ENCODE measurements at regions not wholly inside any gene's neighbourhood (a gene's known extent, or its start where the extent isn't known, plus 50 kb on each side); places are given as distances from the start of the nearest gene placed in this dataset.

DNA sequence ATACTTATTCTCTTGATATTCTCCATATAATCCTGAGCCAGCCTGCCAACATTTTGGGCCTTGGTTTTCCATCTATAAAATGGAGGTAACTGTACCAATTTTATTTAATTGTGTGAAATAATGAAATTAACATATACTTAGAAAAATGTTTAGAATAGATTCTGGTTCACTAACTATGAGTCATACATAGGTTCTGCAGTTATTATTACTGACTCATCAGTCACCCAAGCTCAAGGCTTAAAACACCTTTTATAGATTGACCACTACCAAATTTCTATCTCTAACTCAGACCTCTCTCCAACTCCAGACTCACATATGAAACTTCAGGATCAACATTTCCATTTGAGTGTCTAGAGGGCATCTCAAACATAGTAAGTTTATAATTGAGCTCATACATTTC, 1277.2 kb upstream of the GJE1 start:
- no peak for DNase-seq

- DNase-seq = no peak
These were observed 1278.4 kb upstream of the GJE1 start for GRCh38 chr6:140854318-140854717.

GRCh38 chr6:140850438-140850837, 1282.3 kb upstream of the GJE1 start:
- DNase-seq = no peak

DNA sequence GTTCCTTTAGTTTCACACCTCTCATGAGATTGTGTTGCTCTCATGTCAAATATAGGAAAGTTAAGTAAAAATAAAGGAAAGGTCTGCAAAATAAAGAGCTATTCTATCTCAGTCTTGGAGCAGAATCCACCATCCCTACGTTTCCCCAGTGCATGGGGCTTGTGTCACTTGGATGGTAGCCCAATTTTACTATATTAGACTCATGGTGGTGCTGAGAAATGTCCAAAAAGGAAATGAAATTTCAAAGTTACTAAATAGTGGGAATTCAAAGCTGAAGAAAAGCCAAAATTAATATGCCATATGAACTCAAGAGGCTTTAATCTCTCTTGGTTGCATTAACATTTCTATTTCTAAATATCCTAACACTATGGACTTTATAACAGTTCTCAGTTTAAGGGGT, 1283.3 kb upstream of the GJE1 start:
- DNase-seq = no peak

GRCh38 chr6:140847262-140847645, 1285.5 kb upstream of the GJE1 start:
- DNase-seq = no peak

DNA sequence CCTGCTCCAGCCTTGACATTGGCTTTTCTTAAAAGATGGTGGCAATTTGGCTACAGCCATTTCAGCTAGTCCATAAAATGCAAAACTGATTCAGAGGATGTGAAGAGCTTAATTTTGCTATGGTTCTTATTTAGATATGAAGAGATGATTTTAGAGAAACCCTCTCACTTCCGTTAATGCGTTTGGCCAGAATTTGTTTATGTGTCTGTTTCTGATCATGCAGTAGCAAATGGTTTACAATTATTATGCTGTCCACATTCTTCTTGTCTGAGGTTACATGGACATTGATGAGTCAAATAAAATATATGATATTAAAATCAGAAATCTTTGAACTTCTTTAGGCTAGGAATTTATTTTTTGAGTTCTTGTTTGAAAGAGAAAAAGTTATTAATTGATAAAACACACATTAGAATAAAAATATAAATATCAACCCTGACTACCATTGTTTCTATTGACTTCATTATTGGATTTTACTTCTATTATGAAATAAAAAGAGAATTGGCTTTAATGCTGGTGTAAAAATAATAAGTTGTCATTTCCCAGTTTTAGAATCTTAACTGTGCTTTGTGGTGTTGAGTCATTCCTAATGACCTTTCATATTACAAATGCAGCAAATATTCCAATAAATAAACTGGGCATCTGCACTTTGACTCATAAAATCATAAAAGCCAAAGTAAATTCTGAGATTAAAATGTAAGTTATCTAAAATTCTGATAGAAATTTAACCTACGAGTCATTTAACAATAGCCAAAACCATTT, 1286.0 kb upstream of the GJE1 start:
- no peak for DNase-seq

DNA sequence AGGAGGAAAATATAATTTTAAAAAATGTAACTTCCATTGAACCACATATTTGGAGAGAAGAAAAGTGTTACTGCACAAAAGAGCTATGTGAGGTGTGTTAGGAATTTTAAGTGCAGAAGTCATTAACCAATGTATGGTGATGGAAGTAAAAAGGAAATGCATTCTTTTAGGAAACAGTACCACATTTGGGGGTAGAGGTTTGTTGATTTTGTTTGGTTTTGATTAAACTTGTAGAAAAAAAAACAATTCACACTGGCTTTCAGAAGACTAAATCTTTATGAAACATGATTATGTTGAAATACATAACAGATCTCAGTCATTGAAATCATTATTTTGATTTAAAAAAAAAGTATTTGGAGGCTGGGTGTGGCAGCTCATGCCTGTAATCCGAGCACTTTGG, 1287.0 kb upstream of the GJE1 start:
- DNase-seq = no peak

GRCh38 chr6:140844167-140844566, 1288.6 kb upstream of the GJE1 start:
- no peak for DNase-seq

- DNase-seq = no peak
These were observed 1299.3 kb upstream of the GJE1 start for GRCh38 chr6:140833408-140833807.

DNA sequence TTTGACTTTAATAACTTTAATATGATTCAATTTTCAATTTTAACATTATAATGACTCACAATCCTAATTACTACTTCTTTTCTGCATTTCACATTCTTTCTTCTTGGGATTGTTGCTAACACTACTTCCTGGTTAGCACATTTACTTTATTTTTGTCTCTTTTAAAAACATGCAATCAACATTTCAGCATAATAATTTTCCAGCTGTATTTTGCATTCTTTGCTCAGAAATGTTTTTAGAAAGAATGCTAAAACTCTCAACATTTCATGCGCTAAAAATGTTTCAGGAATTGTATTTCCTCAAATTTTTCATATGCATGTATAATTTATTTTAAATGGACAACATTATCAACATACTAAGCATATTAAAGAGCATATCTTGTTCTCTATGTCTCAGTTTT, 1302.1 kb upstream of the GJE1 start:
- DNase-seq = no peak

DNA sequence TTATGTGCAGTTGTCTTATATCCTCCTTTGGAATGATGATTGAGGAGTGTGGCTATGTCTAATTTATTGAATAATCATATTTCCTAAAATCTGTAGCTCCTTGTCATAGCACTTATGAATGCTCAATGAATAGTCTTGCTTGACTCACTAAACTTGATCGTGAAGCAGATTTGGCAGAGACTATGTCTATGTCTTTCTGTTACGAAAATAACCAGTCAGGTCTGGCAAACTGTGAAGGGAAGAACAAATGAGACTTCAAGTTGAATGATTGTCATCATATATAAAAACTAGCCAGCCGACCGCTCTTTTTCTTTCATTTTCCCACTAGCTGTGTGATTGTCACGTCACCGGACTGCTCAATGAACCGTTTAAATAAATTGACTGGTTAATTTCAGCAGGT, 1303.9 kb upstream of the GJE1 start:
- no peak for DNase-seq

DNA sequence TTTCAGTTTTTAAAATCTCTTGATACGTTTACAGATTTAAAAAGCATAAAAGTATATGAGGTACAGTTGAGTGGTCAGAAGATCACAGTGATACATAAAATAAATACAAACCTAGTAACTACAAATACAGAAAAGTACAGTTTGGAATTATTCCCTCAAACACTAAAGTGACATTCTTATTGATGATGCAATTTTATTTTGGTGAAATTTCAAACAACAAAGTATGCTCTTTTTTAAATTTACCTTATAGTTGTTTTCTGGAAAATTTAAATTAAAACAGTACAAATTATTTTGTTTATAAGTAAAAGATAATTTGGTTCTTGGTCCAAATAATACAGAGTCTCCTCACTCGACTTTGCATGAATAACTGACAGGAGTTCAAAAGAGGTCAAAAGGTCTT, 1305.1 kb upstream of the GJE1 start:
- DNase-seq = no peak

GRCh38 chr6:140825731-140826130, 1307.0 kb upstream of the GJE1 start:
- no peak for DNase-seq

DNA sequence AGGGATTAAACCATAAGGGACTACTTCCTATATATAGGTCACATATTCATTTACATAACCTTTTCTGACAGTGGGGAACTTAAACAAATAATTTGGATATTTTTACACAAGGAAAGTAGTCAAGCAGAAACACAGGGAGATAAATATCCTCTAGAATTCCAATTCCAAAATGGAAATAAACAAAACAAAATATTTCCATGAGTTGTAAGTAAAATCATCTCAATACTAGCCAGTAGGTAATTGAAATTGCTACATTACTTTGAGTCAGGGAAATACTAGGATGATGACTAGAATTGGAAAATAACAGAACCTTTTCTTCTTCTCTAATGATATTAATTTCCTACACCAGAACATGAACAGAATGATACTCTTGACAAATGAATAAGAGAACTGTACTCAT, 1308.1 kb upstream of the GJE1 start:
- no peak for DNase-seq

DNA sequence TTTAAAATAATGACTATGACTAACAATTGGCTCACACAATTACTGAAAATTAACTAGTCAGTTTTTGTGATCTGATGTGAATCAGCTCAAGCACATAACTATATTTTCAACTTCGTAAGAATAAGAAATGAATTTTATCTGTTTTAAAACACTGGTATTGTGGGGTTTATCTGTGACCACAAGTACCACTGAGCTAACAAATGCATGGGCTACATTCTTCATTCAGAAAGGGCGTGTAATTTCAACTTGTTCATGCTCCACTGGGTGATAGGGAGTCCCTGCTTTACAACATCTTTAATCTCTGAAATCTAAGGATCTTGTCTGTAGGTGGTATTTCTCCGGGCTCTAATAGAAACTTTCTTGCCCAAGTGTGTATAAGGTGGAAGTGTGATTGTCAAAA, 1311.5 kb upstream of the GJE1 start:
- no peak for DNase-seq

GRCh38 chr6:140817176-140817575, 1315.5 kb upstream of the GJE1 start:
- DNase-seq = no peak

DNA sequence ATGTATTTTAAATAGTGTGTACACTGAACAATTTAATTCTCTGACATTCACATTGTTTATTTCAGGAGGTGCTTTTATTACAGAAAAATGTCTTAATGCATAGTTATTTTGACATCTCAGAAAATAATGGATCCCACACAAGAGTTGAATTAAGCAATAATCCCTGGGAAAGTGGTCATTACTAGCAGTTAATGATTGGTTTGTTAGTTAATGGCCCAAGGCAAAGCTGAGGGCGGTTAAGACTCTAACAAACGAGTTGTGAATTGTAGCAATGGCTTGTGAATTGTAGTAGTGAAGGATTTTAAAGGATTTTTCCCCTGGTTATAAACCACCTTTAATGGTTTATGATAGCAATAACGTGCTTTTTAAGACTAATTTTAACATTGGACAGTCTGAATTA, 1316.0 kb upstream of the GJE1 start:
- no peak for DNase-seq

- no peak for DNase-seq
These were observed 1320.1 kb upstream of the GJE1 start for GRCh38 chr6:140812636-140813035.

- DNase-seq = no peak
These were observed 1321.1 kb upstream of the GJE1 start for GRCh38 chr6:140811642-140812041.

DNA sequence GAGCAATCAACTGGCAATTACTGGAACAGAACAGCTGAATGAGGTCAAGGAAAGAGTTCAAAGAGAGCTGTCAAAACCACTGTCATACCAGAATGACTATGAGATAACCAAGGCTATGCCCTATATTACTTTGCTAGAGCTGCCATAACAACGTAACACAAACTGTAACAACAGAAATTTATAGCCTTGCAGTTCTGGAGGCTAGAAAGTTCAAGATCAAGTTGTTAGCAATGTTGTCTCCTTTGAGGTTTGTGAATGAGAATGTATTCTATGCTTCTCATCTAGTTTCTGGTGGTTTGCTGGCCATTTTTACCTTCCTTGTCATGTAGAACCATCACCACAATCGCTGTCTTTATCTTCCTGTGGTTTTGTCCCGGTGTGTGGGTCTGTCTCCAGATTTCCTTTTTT, 1323.0 kb upstream of the GJE1 start:
- no peak for DNase-seq

DNA sequence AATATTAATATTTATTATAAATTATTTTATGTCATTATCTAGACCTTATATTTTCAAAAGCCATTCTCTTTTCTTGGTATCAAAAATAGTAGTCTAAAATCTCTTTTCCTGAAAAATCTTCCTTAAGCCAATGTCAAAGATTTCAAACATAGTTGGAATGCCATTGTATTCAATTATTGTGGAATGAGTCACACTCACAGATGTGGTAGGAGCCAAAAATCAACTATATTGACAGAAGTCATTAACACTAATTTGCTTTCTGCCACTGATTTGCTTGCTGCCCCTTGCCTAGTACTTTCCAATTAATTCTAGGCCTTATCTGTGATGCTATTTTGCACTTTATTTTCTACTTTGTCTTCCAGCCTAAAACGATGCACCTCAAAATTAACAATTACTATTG, 1326.3 kb upstream of the GJE1 start:
- no peak for DNase-seq

- DNase-seq = no peak
These were observed 1338.2 kb upstream of the GJE1 start for GRCh38 chr6:140794544-140794943.

- no peak for DNase-seq
These were observed 1342.6 kb upstream of the GJE1 start for GRCh38 chr6:140790109-140790508.

DNA sequence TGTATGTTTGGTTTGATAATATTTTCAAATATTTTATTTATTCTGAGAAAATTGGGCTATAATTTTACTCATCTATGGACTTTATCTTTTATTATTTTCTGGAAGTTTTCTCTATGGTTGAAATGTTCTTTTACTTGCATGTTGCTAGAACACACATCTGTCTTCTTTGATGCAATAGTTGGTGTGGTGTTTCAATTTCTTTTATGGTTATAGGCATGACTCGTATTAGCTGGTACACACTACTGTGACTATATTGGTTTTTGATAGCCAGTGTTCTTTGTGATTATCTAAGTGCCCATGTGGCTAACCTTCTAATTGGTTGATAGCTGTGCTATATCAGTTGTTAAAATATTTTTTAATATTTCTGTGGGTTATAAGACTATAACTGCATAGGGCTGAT, 1343.3 kb upstream of the GJE1 start:
- no peak for DNase-seq

DNA sequence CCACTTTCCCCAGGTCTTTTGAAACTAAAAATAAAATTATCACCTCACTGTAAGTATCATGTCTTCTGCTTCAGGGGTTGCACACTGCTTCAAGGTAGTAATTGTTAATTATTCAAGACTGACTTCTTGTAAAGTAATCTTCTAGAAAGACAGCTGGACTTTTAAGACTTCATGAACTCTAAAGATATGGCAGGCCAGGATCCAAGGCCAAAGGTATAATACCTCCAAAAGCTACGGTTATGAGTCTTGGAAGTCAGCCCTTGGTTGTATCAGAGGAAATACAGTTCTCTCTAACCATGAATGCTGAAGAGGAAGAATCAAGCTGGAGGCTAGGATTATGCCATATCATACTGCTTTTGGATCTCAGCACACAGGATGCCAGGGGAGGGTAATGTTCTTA, 1346.8 kb upstream of the GJE1 start:
- DNase-seq = no peak

GRCh38 chr6:140784573-140784972, 1348.2 kb upstream of the GJE1 start:
- DNase-seq = no peak

Measured in stimulated activated CD4-positive, alpha-beta T cell treated with anti-CD3 and anti-CD28 coated beads, Interleukin-15, amount 100 ng/mL, for 24 hours (primary cell).